ENCODE measurements at regions not wholly inside any gene's neighbourhood (a gene's known extent, or its start where the extent isn't known, plus 50 kb on each side); places are given as distances from the start of the nearest gene placed in this dataset.

- TF ChIP-seq ZC3H10 (CRISPR knock-in tag; IDR thresholded peaks at IDR 0.05): no peak
- TF ChIP-seq GLIS3 (CRISPR knock-in tag; IDR thresholded peaks at IDR 0.05): no peak
- no peak for TF ChIP-seq POU6F1 (CRISPR knock-in tag; IDR thresholded peaks at IDR 0.05; ENCODE audit: borderline replicate concordance, low read depth)
- no peak for TF ChIP-seq ARNTL (CRISPR knock-in tag; IDR thresholded peaks at IDR 0.05; ENCODE audit: borderline replicate concordance, low read depth)
- TF ChIP-seq BACH2 (CRISPR knock-in tag; IDR thresholded peaks at IDR 0.05; ENCODE audit: borderline replicate concordance): no peak
- no peak for TF ChIP-seq CREB5 (CRISPR knock-in tag; IDR thresholded peaks at IDR 0.05; ENCODE audit: low read depth)
- TF ChIP-seq TSHZ2 (CRISPR knock-in tag; IDR thresholded peaks at IDR 0.05): no peak
- TF ChIP-seq ZFP3 (CRISPR knock-in tag; IDR thresholded peaks at IDR 0.05): no peak
- TF ChIP-seq ESRRG (CRISPR knock-in tag; IDR thresholded peaks at IDR 0.05): no peak
- TF ChIP-seq PATZ1 (CRISPR knock-in tag; IDR thresholded peaks at IDR 0.05; ENCODE audit: borderline replicate concordance): no peak
These were observed 312.6 kb downstream of the C6orf118 start for GRCh38 chr6:164996838-164997237.

Measured in SK-N-SH treated with all-trans-retinoic acid at 6 μM for 48 hours (cell line).